ENCODE measurements at regions not wholly inside any gene's neighbourhood (a gene's known extent, or its start where the extent isn't known, plus 50 kb on each side); places are given as distances from the start of the nearest gene placed in this dataset.

DNA sequence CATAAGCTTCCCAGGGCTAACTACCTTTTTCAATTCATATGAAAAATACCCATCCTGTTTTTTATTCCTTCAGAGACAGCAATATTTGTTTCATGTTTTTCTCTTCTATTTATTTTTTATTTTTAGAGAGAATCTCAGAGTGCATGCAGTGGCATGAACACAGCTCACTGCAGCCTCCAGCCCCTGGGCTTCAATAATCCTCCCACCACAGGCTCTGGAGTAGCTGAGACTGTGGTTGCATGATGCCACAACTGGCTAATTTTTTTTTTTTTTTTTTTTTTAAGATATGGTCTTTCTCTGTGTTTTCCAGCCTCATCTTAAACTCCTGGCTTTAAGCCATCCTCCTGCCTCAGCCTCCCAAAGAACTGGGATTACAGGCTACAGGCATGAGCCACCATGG lies 296.7 kb upstream of the AKR1E2 start:
- Mint-ChIP-seq H3K4me3 (no peak overlapping the region), H3K4me1 (ENCODE audit: low read depth) (no peaks in the 10 kb centered on the region), H3K9me3 (no peaks in the 10 kb centered on the region), H3K27me3 (ENCODE audit: low read depth) (peaks cover 21% of the 10 kb centered on the region), H3K36me3 (ENCODE audit: insufficient read depth in 2 of 2) (no peaks in the 10 kb centered on the region), H3K27ac (no peak overlapping the region)
- DNase-seq (no peak), ATAC-seq (replicated peaks in 1 of 2) (no peak)

DNA sequence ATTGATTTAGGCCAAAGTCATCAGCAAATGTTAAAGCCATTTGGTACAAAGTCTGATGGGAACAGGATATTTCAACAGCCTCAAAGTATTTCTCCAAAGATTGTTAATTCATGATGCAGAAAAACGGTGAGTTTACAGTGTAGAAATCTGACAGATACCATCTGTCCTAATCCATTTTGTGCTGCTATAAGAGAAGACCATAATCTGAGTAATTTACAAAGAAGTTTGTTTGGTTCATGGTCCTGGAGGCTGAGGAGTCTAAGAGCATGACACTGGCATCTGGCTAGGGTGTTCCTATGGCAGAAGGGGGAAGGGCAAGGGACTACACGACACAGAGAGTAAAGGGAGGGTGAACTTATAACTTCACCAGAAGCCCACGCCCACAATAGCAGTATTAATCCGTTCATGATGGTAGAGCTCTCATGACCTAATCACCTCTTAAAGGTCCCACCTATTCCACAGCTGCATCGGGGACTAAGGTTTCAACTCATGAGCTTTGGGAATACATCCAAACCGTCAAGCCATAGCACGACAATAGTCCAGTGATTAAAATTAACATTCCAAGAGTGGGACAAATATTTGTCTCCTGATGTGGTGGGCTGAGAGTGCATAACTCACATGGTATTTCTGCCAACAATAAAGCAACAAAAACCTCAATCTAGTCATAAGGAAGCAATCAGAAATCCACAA lies 298.6 kb upstream of the AKR1E2 start:
- H3K9me3 Mint-ChIP-seq = no peaks in the 10 kb centered on the region
- no peak overlapping the region for H3K4me3 Mint-ChIP-seq
- H3K27me3 Mint-ChIP-seq (ENCODE audit: low read depth) = peaks cover 21% of the 10 kb centered on the region
- H3K36me3 Mint-ChIP-seq (ENCODE audit: insufficient read depth in 2 of 2) = no peaks in the 10 kb centered on the region
- DNase-seq = no peak
- no peak overlapping the region for H3K27ac Mint-ChIP-seq
- no peaks in the 10 kb centered on the region for H3K4me1 Mint-ChIP-seq (ENCODE audit: low read depth)
- ATAC-seq (replicated peaks in 1 of 2) = no peak

DNA sequence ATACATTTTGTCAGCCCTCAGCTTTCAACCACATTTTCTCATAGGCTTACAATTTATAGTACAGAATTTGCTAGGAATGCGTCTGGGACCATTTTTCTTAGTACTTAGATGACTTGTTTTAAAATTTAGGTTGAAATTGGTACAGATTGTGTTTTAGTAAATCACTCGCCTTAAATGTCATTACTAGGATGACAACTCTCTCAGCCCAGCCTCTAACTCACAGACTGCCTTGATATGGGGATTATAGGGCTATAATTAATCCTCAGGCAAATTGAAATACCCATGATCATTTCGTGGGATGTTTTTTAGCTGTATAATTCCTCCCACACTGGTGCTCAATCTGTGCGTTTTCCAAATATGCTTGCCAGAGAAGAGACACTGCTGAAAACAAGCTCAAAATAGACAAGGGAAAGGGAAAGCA lies 299.7 kb upstream of the AKR1E2 start:
- DNase-seq = no peak
- no peaks in the 10 kb centered on the region for H3K36me3 Mint-ChIP-seq (ENCODE audit: insufficient read depth in 2 of 2)
- no peaks in the 10 kb centered on the region for H3K4me1 Mint-ChIP-seq (ENCODE audit: low read depth)
- no peak overlapping the region for H3K4me3 Mint-ChIP-seq
- ATAC-seq (replicated peaks in 1 of 2) = no peak
- peaks cover 14% of the 10 kb centered on the region for H3K27me3 Mint-ChIP-seq (ENCODE audit: low read depth)
- no peaks in the 10 kb centered on the region for H3K9me3 Mint-ChIP-seq
- H3K27ac Mint-ChIP-seq = no peak overlapping the region

- Mint-ChIP-seq H3K27ac (no peak overlapping the region), H3K27me3 (ENCODE audit: low read depth) (peaks cover 11% of the 10 kb centered on the region), H3K9me3 (no peaks in the 10 kb centered on the region), H3K4me1 (ENCODE audit: low read depth) (no peaks in the 10 kb centered on the region), H3K4me3 (no peak overlapping the region), H3K36me3 (ENCODE audit: insufficient read depth in 2 of 2) (no peaks in the 10 kb centered on the region)
- DNase-seq = no peak
- ATAC-seq (replicated peaks in 1 of 2) = no peak
Observed at GRCh38 chr10:4525103-4525502, 300.9 kb upstream of the AKR1E2 start.

GRCh38 chr10:4522296-4523000 lies 303.6 kb upstream of the AKR1E2 start:
- no peak overlapping the region for H3K27ac Mint-ChIP-seq
- no peaks in the 10 kb centered on the region for H3K9me3 Mint-ChIP-seq
- peaks cover 10% of the 10 kb centered on the region for H3K27me3 Mint-ChIP-seq (ENCODE audit: low read depth)
- no peak overlapping the region for H3K4me3 Mint-ChIP-seq
- ATAC-seq (replicated peaks in 1 of 2) (no peak), DNase-seq (no peak)
- H3K36me3 Mint-ChIP-seq (ENCODE audit: insufficient read depth in 2 of 2) = no peaks in the 10 kb centered on the region
- no peaks in the 10 kb centered on the region for H3K4me1 Mint-ChIP-seq (ENCODE audit: low read depth)

GRCh38 chr10:4519658-4520402 lies 306.2 kb upstream of the AKR1E2 start:
- no peaks in the 10 kb centered on the region for H3K36me3 Mint-ChIP-seq (ENCODE audit: insufficient read depth in 2 of 2)
- H3K27me3 Mint-ChIP-seq (ENCODE audit: low read depth) = peaks cover 18% of the 10 kb centered on the region
- H3K4me1 Mint-ChIP-seq (ENCODE audit: low read depth) = peaks cover 4% of the 10 kb centered on the region
- DNase-seq (no peak), ATAC-seq (replicated peaks in 1 of 2) (no peak)
- H3K4me3 Mint-ChIP-seq = no peak overlapping the region
- H3K9me3 Mint-ChIP-seq = no peaks in the 10 kb centered on the region
- no peak overlapping the region for H3K27ac Mint-ChIP-seq

DNA sequence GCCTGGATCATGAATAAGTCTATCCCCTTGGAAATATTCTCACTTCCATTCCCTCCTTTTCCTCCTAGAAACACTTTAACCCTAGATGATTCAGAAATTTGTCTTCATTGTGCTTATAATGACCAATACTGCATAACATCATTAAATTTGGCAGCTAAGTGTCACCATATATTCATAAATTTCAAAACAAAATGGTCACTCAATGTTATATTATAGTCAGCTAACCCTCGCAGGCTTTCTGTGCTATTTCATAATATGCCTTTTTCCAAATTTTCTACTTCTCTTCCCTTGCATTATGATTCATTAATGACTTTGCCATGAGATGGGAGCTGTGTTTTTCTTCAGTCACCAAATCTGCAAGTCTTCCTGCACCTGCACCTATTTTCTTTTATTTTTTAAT lies 308.3 kb upstream of the AKR1E2 start:
- Mint-ChIP-seq H3K36me3 (ENCODE audit: insufficient read depth in 2 of 2) (no peaks in the 10 kb centered on the region), H3K27ac (no peak overlapping the region), H3K4me3 (no peak overlapping the region), H3K4me1 (ENCODE audit: low read depth) (peaks cover 15% of the 10 kb centered on the region), H3K9me3 (no peaks in the 10 kb centered on the region), H3K27me3 (ENCODE audit: low read depth) (peaks cover 31% of the 10 kb centered on the region)
- no peak for DNase-seq
- no peak for ATAC-seq (replicated peaks in 1 of 2)

GRCh38 chr10:4515721-4516120 lies 310.3 kb upstream of the AKR1E2 start:
- H3K36me3 Mint-ChIP-seq (ENCODE audit: insufficient read depth in 2 of 2) = no peaks in the 10 kb centered on the region
- H3K4me1 Mint-ChIP-seq (ENCODE audit: low read depth) = peaks cover 15% of the 10 kb centered on the region
- no peaks in the 10 kb centered on the region for H3K9me3 Mint-ChIP-seq
- H3K27me3 Mint-ChIP-seq (ENCODE audit: low read depth) = peaks cover 31% of the 10 kb centered on the region
- H3K27ac Mint-ChIP-seq = no peak overlapping the region
- DNase-seq (no peak), ATAC-seq (replicated peaks in 1 of 2) (no peak)
- no peak overlapping the region for H3K4me3 Mint-ChIP-seq

GRCh38 chr10:4514445-4515108 lies 311.4 kb upstream of the AKR1E2 start:
- peaks cover 31% of the 10 kb centered on the region for H3K27me3 Mint-ChIP-seq (ENCODE audit: low read depth)
- ATAC-seq (replicated peaks in 1 of 2) (no peak), DNase-seq (no peak)
- no peaks in the 10 kb centered on the region for H3K9me3 Mint-ChIP-seq
- H3K36me3 Mint-ChIP-seq (ENCODE audit: insufficient read depth in 2 of 2) = no peaks in the 10 kb centered on the region
- no peak overlapping the region for H3K27ac Mint-ChIP-seq
- H3K4me1 Mint-ChIP-seq (ENCODE audit: low read depth) = peaks cover 15% of the 10 kb centered on the region
- H3K4me3 Mint-ChIP-seq = peak overlapping the region in 1 of 2 donors; percentile 15

DNA sequence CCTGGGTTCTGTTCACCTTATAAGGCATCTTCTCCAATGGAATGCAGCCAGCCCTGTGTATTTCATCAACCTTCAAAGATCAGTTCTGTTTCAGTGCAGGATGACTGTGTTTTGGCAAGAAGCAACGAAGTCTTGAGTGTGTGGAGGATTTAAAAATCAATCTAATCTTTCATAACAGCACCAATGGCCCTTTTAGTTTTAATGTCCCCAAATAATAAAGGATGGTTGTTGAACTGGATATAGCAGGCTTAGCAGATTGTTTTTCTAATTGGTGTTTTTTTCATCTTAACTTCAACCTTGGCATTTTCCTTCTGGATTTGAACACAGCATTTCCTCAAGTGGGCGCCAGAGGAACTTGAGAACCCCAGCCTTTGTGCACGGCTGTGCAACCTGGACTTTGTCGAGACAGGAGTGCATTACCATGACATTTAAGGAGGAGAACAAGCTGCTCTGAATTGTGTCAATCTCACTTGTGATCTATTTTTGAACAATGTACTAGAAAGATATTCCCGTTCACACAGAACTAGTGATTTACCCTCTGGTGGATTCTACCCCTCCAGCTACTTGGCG lies 313.3 kb upstream of the AKR1E2 start:
- H3K4me1 Mint-ChIP-seq (ENCODE audit: low read depth) = peaks cover 15% of the 10 kb centered on the region
- H3K36me3 Mint-ChIP-seq (ENCODE audit: insufficient read depth in 2 of 2) = no peaks in the 10 kb centered on the region

DNA sequence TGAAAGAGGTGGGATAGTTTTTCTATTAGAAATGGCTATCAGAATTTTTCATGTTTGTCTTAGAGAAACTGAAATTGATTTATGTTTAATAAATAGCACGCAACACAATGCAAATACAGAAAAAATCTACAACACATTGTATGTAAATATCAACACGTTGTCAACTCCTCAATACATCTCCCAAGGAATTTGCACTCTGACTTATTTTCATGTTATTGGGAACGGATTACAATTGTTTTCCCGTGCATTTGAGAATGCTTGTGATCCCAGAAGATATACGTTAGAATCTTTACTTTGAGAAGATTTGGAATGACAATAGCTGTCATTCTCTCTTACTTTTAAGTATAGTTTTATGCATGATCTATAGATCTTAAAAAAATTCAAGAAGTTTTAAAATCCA lies 313.8 kb upstream of the AKR1E2 start:
- DNase-seq (no peak), ATAC-seq (replicated peaks in 1 of 2) (no peak)
- no peak overlapping the region for H3K27ac Mint-ChIP-seq
- H3K4me1 Mint-ChIP-seq (ENCODE audit: low read depth) = peaks cover 15% of the 10 kb centered on the region
- no peaks in the 10 kb centered on the region for H3K36me3 Mint-ChIP-seq (ENCODE audit: insufficient read depth in 2 of 2)
- no peak overlapping the region for H3K4me3 Mint-ChIP-seq
- H3K27me3 Mint-ChIP-seq (ENCODE audit: low read depth) = peaks cover 32% of the 10 kb centered on the region
- H3K9me3 Mint-ChIP-seq = no peaks in the 10 kb centered on the region

More for the DNA sequence above, 313.3 kb upstream of the AKR1E2 start:
- DNase-seq (no peak), ATAC-seq (replicated peaks in 1 of 2) (no peak)
- peaks cover 37% of the 10 kb centered on the region for H3K27me3 Mint-ChIP-seq (ENCODE audit: low read depth)
- no peaks in the 10 kb centered on the region for H3K9me3 Mint-ChIP-seq
- H3K27ac Mint-ChIP-seq = no peak overlapping the region
- H3K4me3 Mint-ChIP-seq = no peak overlapping the region

GRCh38 chr10:4511509-4511908 lies 314.5 kb upstream of the AKR1E2 start:
- H3K27ac Mint-ChIP-seq = no peak overlapping the region
- H3K27me3 Mint-ChIP-seq (ENCODE audit: low read depth) = peaks cover 28% of the 10 kb centered on the region
- DNase-seq (no peak), ATAC-seq (replicated peaks in 1 of 2) (no peak)
- H3K9me3 Mint-ChIP-seq = no peaks in the 10 kb centered on the region
- H3K4me1 Mint-ChIP-seq (ENCODE audit: low read depth) = peaks cover 15% of the 10 kb centered on the region
- no peaks in the 10 kb centered on the region for H3K36me3 Mint-ChIP-seq (ENCODE audit: insufficient read depth in 2 of 2)
- no peak overlapping the region for H3K4me3 Mint-ChIP-seq

DNA sequence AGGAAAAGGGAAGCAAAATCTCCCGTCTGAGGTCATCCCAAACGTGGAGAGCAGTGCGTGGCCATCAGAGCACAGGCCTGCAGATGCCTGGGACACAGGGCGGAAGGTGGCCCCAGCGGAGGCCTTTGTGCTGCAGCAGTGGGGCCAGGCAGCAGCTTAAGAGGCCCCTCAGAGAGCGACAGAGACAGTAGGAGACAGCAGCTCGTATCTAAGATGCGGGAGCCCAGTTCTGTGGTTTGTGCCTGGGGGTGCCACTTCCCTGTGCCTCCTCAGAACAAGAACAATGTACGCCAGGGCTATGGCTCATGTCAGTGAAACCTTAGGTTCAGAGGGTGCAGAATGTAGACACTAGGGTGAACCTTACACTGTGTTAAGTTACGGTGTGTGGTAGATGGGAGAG lies 316.6 kb upstream of the AKR1E2 start:
- H3K27ac Mint-ChIP-seq = no peak overlapping the region
- no peaks in the 10 kb centered on the region for H3K36me3 Mint-ChIP-seq (ENCODE audit: insufficient read depth in 2 of 2)
- H3K9me3 Mint-ChIP-seq = no peaks in the 10 kb centered on the region
- ATAC-seq (replicated peaks in 1 of 2) (no peak), DNase-seq (no peak)
- H3K4me1 Mint-ChIP-seq (ENCODE audit: low read depth) = peaks cover 8% of the 10 kb centered on the region
- H3K4me3 Mint-ChIP-seq = no peak overlapping the region
- peaks cover 17% of the 10 kb centered on the region for H3K27me3 Mint-ChIP-seq (ENCODE audit: low read depth)
